ENCODE measurements at regions not wholly inside any gene's neighbourhood (a gene's known extent, or its start where the extent isn't known, plus 50 kb on each side); places are given as distances from the start of the nearest gene placed in this dataset.

DNA sequence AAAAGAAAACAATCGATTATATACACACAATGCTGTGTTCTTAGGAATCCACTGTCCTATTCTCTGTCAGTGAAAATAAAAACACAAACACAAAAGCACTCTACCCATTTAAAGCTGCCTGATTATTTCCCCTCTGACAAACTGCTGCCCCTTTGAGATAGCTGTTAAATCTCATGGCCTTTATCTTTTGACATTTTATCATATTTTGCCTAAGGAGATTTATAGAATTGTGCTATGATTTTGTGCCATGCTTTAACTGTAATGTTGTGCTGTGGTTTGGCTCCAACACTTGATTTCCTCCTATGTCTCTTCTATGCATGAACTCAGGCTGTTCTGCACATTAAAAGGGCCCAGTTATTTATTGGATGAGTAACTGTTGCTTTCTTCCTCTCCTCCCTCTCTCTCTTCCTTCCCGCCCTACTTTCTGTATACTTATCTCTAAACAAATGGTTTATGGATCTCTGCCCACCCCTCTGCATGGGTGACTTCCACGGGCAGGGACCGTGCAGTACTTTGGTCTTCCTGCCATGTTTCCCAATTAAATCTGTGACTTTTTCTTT, 1096.6 kb downstream of the TSN start:
- DNase-seq (ENCODE audit: low spot score), result no peak
- TF ChIP-seq, protein P1, sequence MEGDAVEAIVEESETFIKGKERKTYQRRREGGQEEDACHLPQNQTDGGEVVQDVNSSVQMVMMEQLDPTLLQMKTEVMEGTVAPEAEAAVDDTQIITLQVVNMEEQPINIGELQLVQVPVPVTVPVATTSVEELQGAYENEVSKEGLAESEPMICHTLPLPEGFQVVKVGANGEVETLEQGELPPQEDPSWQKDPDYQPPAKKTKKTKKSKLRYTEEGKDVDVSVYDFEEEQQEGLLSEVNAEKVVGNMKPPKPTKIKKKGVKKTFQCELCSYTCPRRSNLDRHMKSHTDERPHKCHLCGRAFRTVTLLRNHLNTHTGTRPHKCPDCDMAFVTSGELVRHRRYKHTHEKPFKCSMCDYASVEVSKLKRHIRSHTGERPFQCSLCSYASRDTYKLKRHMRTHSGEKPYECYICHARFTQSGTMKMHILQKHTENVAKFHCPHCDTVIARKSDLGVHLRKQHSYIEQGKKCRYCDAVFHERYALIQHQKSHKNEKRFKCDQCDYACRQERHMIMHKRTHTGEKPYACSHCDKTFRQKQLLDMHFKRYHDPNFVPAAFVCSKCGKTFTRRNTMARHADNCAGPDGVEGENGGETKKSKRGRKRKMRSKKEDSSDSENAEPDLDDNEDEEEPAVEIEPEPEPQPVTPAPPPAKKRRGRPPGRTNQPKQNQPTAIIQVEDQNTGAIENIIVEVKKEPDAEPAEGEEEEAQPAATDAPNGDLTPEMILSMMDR (IDR thresholded peaks at IDR 0.05), result no peak
- no peak for ATAC-seq (ENCODE audit: low FRiP score)

DNA sequence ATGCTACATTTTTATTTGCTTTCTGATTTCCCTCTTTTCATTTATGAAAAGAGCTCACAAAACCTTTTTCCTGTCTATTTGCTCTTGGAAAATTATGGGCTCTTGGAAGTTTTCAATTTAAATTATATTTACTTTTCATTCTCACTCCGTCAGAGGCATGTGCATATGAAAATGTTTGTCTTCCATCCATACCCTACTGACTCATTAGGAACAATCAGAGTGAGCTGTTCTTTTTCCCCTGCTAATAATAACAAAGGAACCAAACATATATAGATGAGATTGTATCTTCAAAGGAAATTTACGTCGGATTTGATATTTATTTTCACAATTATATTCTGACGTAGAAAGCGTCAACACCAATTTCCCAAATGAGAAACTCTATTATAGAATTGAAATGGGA, 1101.2 kb downstream of the TSN start:
- no peak for DNase-seq (ENCODE audit: low spot score)
- TF ChIP-seq, protein P1 (IDR thresholded peaks at IDR 0.05), result no peak

DNA sequence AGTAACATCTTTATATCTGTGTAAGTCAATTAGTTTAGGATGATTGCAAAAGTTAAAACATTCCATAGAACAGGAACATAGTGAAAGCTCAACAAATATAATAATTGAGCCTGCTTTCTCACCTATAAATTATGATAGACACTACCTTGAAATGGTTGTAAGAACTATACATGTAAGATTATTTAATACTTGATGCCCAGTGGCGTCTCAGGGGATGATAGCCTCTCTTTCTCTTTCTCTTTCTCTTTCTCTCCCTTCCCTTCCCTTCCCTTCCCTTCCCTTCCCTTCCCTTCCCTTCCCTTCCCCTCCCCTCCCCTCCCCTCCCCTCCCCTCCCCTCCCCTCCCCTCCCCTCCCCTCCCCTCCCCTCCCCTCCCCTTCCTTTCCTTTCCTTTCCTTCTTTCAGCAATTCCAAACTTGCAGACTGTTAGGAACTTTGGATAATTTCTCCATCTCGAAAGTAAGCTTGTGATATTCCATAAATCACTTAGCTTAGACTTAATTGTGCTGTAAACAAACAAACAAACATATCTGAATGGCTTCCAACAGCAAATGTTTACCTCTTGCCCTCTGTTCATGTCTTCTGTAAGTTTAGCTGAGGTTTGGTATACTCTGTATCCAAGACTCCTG, 1102.7 kb downstream of the TSN start:
- no peak for ATAC-seq (ENCODE audit: low FRiP score)
- no peak for DNase-seq (ENCODE audit: low spot score)
- TF ChIP-seq, protein P1 (IDR thresholded peaks at IDR 0.05), result no peak

More for the DNA sequence above, 1101.2 kb downstream of the TSN start:
- ATAC-seq (ENCODE audit: low FRiP score), result no peak

DNA sequence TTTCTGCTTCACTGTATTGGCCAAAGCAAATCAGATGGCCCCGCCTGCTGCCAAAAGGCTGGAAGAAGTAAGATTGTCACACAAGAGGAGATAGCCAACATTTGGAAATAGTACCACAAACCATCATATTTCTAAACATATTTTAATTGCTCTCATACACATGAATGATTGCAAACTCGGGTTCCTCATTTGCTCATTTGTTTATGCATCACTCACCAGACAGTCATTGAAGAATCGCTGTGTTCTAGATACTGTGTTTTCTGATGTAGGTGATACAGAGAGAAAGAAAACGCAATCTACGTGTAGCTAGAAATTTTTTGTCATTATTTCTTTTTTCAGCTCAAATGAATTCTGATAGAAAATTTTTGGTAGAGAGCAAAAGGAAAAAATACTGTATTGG, 1103.4 kb downstream of the TSN start:
- TF ChIP-seq, protein P1 (IDR thresholded peaks at IDR 0.05), result no peak
- no peak for DNase-seq (ENCODE audit: low spot score)
- no peak for ATAC-seq (ENCODE audit: low FRiP score)

DNA sequence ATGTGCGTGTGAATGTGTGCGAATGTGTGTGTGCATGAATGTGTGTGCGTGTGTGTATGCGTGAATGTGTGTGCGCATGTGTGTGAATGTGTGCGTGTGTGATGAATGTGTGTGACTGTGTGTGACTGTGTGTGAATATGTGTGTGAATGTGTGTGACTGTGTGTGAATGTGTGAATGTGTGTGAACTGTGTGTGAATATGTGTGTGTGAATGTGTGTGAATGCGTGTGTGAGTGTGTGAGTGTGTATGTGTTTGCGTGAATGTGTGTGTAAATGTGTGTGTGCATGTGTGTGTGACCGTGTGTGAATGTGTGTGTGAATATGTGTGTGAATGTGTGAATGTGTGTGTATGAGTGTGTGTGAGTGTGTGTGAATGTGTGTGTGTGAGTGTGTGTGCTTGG, 1103.8 kb downstream of the TSN start:
- ATAC-seq (ENCODE audit: low FRiP score) (no peak), DNase-seq (ENCODE audit: low spot score) (no peak)
- TF ChIP-seq, protein P1 (IDR thresholded peaks at IDR 0.05), result no peak

DNA sequence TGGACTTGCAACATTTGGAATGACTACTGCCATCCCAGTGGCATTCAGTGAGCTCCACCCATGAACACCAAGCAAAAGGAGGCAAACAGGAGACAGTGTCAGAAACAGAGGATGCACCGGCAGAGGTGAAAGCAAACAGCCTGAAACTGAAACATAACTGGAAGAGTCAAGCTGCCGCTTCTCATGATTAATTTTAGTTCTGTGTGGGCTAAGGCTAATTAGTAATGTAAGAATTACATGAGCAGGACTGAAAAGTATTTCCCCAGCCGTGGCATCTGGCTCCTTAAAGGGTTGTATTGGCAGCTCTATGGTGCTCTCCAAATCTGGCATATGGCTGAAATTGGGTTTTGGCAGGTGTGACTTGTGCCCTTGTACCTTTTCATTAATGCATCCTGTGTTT, 1108.1 kb downstream of the TSN start:
- TF ChIP-seq, protein P1 (IDR thresholded peaks at IDR 0.05), result no peak
- ATAC-seq (ENCODE audit: low FRiP score) (no peak), DNase-seq (ENCODE audit: low spot score) (no peak)

DNA sequence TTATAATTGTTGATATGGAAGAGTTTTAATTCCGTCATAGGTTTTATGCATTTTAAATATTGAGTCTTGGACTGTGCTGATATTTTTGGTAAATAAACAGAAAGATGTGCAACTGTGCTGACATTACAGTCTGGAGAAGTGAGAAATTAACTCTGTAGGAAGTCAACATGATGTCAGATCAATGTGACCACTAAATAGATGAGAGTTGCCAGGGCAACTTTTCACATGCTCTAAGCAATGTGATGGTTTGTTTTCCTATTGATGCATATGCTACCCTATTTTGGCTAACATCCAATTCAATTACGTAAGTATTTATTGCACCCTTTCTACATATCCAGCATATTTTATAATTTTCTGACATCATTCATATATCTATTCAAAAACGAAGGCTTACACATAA, 1109.3 kb downstream of the TSN start:
- DNase-seq (ENCODE audit: low spot score) (no peak), ATAC-seq (ENCODE audit: low FRiP score) (no peak)
- TF ChIP-seq, protein P1 (IDR thresholded peaks at IDR 0.05), result no peak

Data from omental fat pad (tissue), 3 donors.